HG02970 (cell line): ENCODE measurements at regions not wholly inside any gene's neighbourhood (a gene's known extent, or its start where the extent isn't known, plus 50 kb on each side); places are given as distances from the start of the nearest gene placed in this dataset.
A peak's percentile ranks its signal among the peaks of the same experiment; 100 is the strongest.

Experiments
- ATAC-seq: cut with Tn5 transposase; IDR thresholded peaks from one replicate; pipeline ENCODE4 v1.9.1; 2021; ENCODE audit warnings: mild to moderate bottlenecking, moderate library complexity, moderate number of reproducible peaks; ENCODE audit not compliant: unreplicated experiment, low FRiP score

- ATAC-seq, result no peak
Measured at GRCh38 chr12:90287585-90287984, 578.9 kb upstream of the ATP2B1 start.

DNA sequence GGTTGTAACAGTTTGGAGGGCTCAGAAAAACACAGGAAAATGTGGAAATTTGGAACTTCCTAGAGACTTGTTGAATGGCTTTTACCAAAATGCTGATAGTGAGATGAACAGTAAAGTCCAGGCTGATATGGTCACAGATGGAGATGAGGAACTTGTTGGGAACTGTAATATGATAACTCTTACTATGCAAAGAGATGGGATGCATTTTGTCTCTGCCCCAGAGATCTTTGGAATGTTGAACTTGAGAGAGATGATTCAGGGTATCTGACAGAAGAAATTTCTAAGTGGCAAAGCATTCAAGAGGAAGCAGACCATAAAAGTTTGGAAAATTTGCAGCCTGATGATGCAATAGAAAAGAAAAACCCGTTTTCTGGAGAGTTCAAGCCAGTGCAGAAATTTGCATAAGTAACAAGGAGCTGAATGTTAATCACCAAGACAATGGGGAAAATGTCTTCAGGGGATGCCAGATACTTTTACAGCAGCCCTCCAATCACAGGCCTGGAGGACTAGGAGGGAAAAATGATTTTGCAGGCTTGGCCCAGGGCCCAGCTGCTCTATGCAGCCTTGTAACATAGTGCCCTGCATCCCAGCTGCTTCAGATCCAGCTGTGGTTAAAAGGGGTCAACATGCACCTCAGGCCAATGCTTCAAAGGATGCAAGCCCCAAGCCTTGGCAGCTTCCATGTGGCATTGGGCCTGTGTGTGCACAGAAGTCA lies 572.7 kb upstream of the ATP2B1 start:
- no peak for ATAC-seq

GRCh38 chr12:90280564-90281058 lies 572.0 kb upstream of the ATP2B1 start:
- ATAC-seq, result no peak

DNA sequence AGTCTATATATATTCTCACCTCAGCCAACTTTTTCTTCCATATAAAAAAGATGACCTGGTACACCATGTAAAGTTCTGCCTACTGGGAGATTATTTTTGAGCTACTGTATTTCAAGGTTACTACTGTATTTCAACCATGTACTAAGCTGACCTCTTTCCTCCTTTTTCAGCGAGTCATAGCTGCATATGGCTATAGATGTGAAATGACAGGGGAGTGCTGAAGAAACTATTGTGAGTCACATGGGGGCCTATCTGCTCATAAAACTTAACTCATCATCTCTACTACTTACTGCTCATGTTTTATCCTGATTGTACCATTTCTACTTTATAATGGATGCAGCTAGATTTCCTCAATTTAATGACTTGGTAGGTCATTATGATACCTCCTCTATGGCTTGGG lies 571.4 kb upstream of the ATP2B1 start:
- no peak for ATAC-seq

- ATAC-seq, result no peak
Measured at GRCh38 chr12:90275088-90275487, 566.5 kb upstream of the ATP2B1 start.

GRCh38 chr12:90274407-90274806 lies 565.8 kb upstream of the ATP2B1 start:
- ATAC-seq, result no peak

DNA sequence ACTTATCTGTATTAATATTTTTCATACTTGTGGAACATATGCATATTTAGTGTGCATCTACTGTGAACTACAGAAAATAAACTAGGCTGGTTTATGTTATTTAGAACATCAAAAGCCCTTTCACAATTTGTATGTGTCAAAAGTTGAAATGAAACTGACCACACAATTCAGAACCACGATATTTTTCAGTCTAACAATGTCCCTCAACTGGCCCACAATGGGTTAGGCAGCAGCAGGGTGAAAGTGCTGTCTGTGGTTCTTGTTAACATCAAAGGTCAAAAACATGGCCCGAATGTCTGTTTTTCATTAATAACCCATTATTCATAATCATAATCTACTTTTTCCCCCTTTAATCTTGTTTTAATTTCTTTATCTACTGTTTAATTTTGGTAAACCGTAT lies 559.9 kb upstream of the ATP2B1 start:
- no peak for ATAC-seq

GRCh38 chr12:90262251-90262650 lies 553.6 kb upstream of the ATP2B1 start:
- no peak for ATAC-seq

GRCh38 chr12:90261283-90261682 lies 552.6 kb upstream of the ATP2B1 start:
- no peak for ATAC-seq

GRCh38 chr12:90260136-90260535 lies 551.5 kb upstream of the ATP2B1 start:
- no peak for ATAC-seq

GRCh38 chr12:90257927-90258624 lies 549.4 kb upstream of the ATP2B1 start:
- ATAC-seq, result no peak

DNA sequence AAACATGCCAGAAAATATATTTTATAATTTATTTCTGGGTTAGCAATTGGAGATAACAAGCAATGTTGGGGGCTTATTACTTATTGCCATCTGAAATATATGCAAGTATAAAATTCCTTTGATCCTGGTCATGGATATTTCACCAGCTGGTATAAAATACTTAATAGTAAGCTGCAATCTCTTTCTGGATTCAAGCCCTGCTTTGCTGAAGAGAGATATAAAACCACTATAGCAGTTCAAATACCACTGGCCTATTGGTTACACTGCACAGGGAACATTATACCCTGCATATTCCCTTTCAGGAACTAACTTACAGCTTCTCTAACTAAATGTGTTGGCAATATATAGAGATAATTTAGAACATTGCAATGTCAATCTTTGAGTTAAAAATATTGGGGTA lies 546.2 kb upstream of the ATP2B1 start:
- ATAC-seq, result no peak

DNA sequence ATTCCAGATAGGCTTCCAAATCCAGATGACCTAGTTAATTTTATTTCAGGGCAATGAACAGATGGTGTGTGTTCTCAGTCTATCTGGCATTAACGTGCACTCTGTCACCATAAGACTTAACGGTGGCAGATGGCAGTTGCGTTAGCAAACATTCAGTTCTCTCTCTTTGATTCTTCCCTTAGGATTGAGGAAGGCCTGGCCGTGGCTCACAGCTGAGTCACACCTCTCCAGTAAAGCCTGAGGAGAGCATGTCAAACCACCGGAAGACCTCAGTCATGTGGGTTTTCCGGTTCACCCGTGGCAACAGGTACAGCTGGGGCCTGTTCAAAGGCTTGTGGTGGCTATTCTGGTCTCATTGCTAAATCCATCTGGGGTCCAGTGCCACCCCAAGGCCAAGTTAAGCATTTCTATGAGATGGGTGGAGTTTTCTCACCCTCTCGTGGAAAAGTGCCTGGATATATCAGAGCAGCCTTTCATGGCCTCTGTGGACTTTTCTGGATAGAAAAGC lies 545.1 kb upstream of the ATP2B1 start:
- ATAC-seq, result peak; percentile 100

- ATAC-seq, result no peak
Measured at GRCh38 chr12:90253136-90253535, 544.5 kb upstream of the ATP2B1 start.

DNA sequence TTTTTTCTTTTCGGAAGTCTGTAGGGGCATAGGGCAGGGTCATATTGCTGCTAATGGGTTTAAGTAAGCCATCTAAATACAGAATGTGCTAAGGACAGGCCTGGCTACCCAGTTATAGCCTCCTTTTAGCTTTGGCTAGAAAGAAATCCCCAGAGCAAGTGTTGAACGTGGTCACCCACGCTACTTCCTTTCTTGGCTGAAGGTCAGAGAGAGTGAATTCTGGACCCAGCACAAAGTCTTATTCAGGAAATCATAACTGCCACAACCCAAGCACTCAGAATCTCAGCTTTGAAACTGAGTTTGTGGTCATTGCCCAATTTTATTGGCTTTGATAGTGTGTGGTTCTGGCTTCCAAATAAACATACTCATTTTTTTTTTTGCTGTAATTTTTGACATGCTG lies 542.1 kb upstream of the ATP2B1 start:
- ATAC-seq, result no peak

GRCh38 chr12:90250042-90250441 lies 541.4 kb upstream of the ATP2B1 start:
- no peak for ATAC-seq

GRCh38 chr12:90246688-90247087 lies 538.0 kb upstream of the ATP2B1 start:
- ATAC-seq, result no peak

DNA sequence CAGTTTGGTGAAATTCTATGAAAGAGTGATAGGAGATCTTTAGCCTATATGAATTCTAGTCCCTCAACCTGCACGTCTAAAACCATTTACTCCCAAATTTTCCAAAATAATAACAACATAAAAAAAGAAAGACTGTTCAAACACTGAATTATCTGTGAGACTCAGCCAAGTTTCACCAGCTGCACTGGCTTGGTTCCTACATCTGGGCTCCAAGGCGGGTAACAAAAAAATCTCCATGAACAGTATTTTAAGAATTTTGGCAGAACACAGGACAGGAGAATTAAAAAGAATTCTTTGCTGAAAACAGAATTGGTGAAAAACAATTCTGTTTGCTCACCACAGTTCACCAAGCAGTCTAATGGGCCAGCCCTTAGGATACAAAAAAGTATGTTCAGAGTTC lies 536.8 kb upstream of the ATP2B1 start:
- ATAC-seq, result no peak

DNA sequence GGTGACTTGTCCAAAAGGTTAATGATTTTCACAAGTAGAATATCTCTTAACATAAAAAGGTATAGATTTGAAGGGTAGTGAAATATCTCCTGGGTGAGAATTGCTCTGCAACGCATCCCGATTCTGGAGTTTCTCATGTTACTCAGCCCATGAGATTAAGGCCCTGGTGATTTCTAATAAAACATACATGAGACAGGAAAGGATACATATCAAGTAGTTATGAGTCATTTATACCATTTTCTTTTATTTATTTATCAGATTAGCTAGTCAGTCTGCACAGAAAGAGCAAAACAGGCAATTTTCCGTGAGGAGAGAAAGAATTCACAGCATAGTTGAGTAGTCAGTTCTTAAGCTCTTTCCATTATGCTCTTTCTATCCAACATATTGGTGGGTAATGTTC lies 535.6 kb upstream of the ATP2B1 start:
- ATAC-seq, result no peak

DNA sequence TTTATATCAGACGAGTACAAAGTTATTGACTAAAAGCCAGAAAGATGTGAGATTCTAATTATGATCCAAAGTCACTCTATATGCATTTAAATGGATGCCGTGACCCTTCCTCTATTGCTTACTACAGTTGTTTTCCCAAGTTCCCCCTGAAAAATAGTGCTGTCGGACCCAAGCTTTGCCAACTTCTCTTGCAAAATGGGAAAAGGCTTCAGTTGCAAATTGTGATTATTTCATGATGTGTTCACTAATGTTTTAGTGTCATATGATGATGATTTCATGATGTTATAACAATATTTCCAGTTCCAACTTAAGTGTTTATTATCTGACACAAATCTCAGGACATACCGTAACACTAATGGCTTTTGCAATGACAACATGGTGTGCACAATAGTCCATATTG lies 534.6 kb upstream of the ATP2B1 start:
- no peak for ATAC-seq

DNA sequence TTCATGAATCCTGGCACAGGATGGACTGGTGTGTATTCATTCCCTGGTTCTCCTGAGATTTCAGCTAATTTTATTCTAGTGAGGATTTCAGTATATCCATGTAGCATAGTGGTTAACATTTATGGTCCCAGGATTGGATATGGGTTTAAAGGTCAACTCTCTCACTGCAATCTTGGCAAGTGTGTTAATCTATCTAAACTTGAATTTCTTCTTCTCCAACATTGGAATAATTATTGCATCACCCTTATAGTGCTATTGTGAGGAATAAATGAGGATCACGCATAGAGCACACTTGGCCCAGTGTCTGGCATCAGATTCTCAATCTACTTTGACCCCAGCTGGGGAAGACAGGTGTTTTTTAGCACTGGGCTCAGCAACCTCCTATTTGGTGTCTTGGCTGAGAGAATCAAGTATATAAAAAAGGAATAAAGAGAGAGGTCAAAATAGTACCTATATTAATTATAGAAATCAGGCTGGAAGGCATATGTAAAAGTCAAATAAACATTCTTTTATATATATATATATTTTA lies 531.2 kb upstream of the ATP2B1 start:
- ATAC-seq, result no peak
